ENCODE measurements at regions not wholly inside any gene's neighbourhood (a gene's known extent, or its start where the extent isn't known, plus 50 kb on each side); places are given as distances from the start of the nearest gene placed in this dataset.
"Not testable (repeated sequence)": the region's sequence is repeated elsewhere in the genome, so short reads cannot be mapped to it uniquely, and the experiment has no call there.

- not testable (repeated sequence) for DNase-seq (ENCODE audit: low spot score); ATAC-seq
These were observed 156.4 kb upstream of the ETV3 start for GRCh38 chr1:157294387-157295145.

- no peak for ATAC-seq
- no peak for DNase-seq (ENCODE audit: low spot score)
These were observed 154.8 kb upstream of the ETV3 start for GRCh38 chr1:157292809-157293564.

DNA sequence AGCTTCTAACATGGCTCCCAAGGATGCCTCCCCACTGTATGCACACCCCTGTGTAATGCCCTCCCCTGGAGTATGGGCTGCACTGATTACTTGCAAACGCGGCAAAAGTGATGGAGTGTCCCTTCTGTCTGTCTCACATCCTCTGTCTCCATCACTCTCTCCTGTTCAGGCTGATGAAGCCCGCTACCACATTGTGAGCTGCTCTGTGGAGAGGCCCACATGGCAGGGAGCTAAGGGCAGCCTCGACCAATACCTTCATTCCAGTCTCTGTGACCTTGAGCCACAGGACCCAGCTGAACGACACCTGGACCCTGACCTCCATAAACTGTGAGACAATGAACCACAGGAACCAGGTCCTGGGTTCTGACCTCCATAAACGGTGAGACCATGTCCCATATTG lies 154.1 kb upstream of the ETV3 start:
- ATAC-seq (no peak), DNase-seq (ENCODE audit: low spot score) (no peak)

- no peak for DNase-seq (ENCODE audit: low spot score)
- ATAC-seq, result no peak
These were observed 152.9 kb upstream of the ETV3 start for GRCh38 chr1:157291083-157291482.

GRCh38 chr1:157289424-157290105 lies 151.4 kb upstream of the ETV3 start:
- DNase-seq (ENCODE audit: low spot score) (no peak), ATAC-seq (no peak)

GRCh38 chr1:157288996-157289395 lies 150.8 kb upstream of the ETV3 start:
- no peak for ATAC-seq
- DNase-seq (ENCODE audit: low spot score), result no peak

DNA sequence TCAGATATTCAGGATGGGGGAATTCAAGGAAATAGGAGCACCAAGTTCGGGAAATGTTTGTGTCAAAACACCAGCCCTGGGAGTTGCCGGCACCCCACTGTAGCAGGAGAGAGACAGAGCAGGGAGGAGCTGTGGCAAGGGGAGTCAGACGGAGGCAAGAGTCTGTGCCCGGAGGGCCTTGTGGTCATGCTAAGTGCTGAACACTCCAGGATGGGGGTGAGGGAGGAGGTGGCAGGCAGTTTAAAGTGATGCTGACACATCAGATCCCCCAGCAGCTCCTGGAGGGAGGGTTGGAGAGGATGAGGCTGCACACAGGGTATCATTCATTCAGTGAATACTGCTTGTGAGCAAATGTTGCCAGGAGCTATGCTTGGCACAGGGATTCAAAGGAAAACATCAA lies 150.3 kb upstream of the ETV3 start:
- DNase-seq (ENCODE audit: low spot score) (no peak), ATAC-seq (no peak)

DNA sequence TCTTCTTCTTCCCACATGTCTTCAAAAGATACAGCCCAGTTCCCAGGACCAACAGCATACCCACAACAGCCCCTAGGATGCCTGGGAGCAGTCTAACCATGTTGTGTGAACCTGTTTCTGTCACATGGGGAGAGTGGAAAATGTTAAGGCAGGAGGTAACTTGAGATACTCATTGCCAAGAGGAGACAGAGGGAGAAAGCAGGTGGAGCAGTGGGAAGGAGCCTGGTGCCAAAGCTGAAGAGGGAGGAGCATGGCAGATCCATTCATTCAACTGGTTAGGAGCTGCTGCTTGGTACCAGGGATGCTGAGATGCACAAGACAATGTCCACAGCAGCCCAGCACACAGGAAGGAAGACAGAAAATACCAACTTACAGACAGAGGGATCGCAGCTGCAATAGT lies 149.8 kb upstream of the ETV3 start:
- ATAC-seq (no peak), DNase-seq (ENCODE audit: low spot score) (no peak)

DNA sequence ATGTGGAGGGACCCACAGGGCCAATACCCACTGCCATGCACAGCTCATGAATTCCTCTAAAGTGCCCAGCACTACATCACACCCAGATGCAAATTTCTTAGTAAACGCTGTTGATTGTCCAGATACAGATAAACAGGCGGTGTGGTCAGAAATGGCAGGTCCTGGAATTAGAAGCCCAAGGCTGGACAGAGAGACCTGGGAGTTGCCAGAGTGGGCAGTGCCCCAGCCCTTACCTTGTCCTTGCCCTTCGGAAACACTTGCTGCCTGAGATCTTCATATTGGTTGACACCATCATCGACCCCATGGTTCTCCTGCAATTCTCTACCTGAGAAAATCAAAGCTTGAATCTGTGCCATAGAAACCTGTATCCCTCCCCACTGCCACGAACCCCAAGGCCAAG lies 149.3 kb upstream of the ETV3 start:
- ATAC-seq (no peak), DNase-seq (ENCODE audit: low spot score) (no peak)

GRCh38 chr1:157286646-157287420 lies 148.6 kb upstream of the ETV3 start:
- ATAC-seq (no peak), DNase-seq (ENCODE audit: low spot score) (no peak)

- DNase-seq (ENCODE audit: low spot score), result no peak
- no peak for ATAC-seq
These were observed 147.9 kb upstream of the ETV3 start for GRCh38 chr1:157286096-157286495.

- DNase-seq (ENCODE audit: low spot score), result no peak
- no peak for ATAC-seq
These were observed 146.3 kb upstream of the ETV3 start for GRCh38 chr1:157284451-157284850.

DNA sequence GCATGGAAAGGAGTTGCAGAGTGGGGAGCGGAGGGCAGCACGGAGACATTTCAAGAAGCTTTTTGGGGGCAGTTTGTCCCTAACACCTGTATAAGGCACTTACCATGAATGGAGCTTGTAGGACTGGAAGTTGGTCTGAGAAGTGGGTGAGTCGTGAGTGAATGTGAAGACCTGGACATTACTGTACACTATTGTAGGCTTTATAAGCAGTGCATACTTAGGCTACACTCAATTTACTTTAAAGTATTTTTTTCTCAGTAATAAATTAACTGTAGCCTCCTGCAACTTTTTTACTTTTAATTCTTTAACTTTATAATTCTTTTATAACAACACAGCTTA lies 141.6 kb upstream of the ETV3 start:
- ATAC-seq (no peak), DNase-seq (ENCODE audit: low spot score) (no peak)

DNA sequence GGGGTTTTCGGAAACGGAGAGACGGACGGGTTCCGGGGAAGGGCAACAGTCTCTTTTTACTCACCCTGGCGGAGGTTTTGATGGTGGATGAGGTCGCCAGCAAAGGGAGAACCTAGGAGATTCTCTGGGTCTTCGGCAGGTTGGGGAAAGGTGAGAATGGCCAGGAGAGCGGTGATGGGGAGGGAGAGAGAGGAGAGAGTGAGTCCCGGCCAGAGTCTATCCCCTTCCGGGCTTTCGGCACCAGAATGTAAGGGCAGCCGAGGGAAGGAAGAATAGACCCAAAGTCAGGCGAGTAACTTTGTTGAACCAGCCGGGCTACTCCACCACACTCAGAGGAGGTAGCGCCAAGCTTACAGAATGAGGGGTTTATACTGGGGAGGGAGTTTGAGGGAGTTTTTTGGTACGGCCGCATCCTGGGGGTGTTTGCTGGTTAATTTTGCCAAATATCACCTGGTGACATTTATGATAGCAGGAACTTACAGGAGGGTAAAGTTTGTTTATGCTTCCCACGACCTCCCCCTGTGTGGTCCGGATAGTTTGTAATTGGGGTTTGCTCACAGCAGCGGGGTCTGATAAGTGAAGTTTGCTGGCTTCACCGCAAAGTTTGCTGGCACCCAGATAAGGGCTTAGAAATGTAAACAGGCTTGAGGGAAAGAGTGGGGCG lies 141.1 kb upstream of the ETV3 start:
- ATAC-seq, result no peak
- no peak for DNase-seq (ENCODE audit: low spot score)

GRCh38 chr1:157278383-157279137 lies 140.4 kb upstream of the ETV3 start:
- ATAC-seq (no peak), DNase-seq (ENCODE audit: low spot score) (no peak)

DNA sequence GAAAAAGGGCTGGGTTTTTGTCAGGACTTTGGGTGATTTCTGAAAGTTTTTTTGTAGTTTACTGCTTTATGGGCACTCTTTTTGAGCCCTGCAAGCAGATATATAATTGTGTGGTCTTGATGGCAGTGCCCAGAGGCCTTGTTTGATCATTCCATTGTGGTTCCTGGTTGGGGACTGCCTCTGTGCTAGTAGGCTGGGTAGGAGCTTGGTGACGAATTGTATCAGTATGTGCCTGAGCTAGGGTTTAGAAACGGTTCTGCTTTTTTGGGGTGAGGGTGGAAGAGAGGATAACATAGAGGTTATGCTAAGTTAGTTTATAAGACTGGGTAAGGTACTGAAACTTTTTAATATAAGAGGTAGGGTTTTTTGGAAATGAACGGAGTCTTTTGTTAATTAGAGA lies 139.7 kb upstream of the ETV3 start:
- no peak for DNase-seq (ENCODE audit: low spot score)
- ATAC-seq, result no peak

GRCh38 chr1:157277281-157277680 lies 139.1 kb upstream of the ETV3 start:
- DNase-seq (ENCODE audit: low spot score) (no peak), ATAC-seq (no peak)

GRCh38 chr1:157274698-157275534 lies 136.7 kb upstream of the ETV3 start:
- DNase-seq (ENCODE audit: low spot score) (no peak), ATAC-seq (no peak)
